ENCODE measurements at regions not wholly inside any gene's neighbourhood (a gene's known extent, or its start where the extent isn't known, plus 50 kb on each side); places are given as distances from the start of the nearest gene placed in this dataset.

- H3K27me3 ChIP-seq = no peaks in the 10 kb centered on the region
- H3K4me3 ChIP-seq = no peak overlapping the region
- H3K36me3 ChIP-seq = no peaks in the 10 kb centered on the region
- no peak overlapping the region for H3K27ac ChIP-seq
- no peak for DNase-seq (ENCODE audit: low read depth in 1 of 2, low spot score in 1 of 2)
- no peaks in the 10 kb centered on the region for H3K9me3 ChIP-seq (ENCODE audit: low read depth)
- no peak for TF ChIP-seq CTCF (IDR thresholded peaks at IDR 0.05; ENCODE audit: low read depth, low read length)
- no peaks in the 10 kb centered on the region for H3K4me1 ChIP-seq (ENCODE audit: low read depth)
Observed at GRCh38 chrX:39928704-39929378, 168.9 kb downstream of the BCOR start.

GRCh38 chrX:39929379-39930025 lies 168.3 kb downstream of the BCOR start:
- H3K27ac ChIP-seq = no peak overlapping the region
- H3K4me3 ChIP-seq = no peak overlapping the region
- H3K27me3 ChIP-seq = no peaks in the 10 kb centered on the region
- H3K9me3 ChIP-seq (ENCODE audit: low read depth) = no peaks in the 10 kb centered on the region
- H3K4me1 ChIP-seq (ENCODE audit: low read depth) = no peaks in the 10 kb centered on the region
- H3K36me3 ChIP-seq = no peaks in the 10 kb centered on the region
- no peak for DNase-seq (ENCODE audit: low read depth in 1 of 2, low spot score in 1 of 2)
- no peak for TF ChIP-seq CTCF (IDR thresholded peaks at IDR 0.05; ENCODE audit: low read depth, low read length)

GRCh38 chrX:39930786-39931528 lies 166.8 kb downstream of the BCOR start:
- Histone ChIP-seq H3K4me3 (no peak overlapping the region), H3K9me3 (ENCODE audit: low read depth) (no peaks in the 10 kb centered on the region), H3K27me3 (no peaks in the 10 kb centered on the region), H3K36me3 (no peaks in the 10 kb centered on the region), H3K27ac (no peak overlapping the region), H3K4me1 (ENCODE audit: low read depth) (no peaks in the 10 kb centered on the region)
- TF ChIP-seq CTCF (IDR thresholded peaks at IDR 0.05; ENCODE audit: low read depth, low read length) = no peak
- DNase-seq (ENCODE audit: low read depth in 1 of 2, low spot score in 1 of 2) = no peak

DNA sequence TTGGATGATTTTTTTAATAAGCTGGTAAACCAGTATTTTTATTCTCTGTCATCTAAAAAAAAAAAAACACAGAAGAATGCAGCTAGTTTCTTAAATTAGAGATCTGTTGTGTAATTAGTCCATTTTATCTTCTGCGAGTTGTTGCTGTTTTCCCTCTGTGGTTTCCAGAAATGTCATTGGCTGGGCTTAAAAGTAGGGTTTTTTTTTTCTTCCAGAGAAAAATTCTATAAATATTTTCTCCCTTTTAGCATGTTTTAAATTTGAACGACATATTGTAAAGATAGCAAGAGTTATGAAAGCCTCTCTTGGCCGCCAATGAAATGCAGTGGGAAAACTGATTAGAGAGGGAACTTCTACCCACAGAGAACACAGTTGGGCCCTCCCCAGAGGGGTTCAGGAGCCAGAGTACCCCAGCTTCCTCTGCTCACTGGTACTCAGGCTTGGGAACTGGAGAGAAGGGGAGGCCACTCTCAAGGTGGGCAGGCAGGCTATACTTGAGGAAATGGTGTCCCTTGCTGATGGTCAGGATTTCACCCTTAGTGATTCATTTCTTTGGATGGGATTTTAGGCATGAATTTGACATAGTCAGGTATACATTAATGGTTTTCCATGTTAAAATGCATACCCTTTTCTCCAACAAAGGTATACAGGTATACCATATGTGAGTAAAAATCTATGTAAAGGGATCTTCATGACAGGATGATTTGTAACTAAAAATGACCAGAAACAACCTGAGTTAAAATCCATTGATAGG lies 166.1 kb downstream of the BCOR start:
- TF ChIP-seq CTCF (IDR thresholded peaks at IDR 0.05; ENCODE audit: low read depth, low read length) = no peak
- H3K4me3 ChIP-seq = no peak overlapping the region
- no peaks in the 10 kb centered on the region for H3K9me3 ChIP-seq (ENCODE audit: low read depth)
- no peak overlapping the region for H3K27ac ChIP-seq
- no peaks in the 10 kb centered on the region for H3K27me3 ChIP-seq
- H3K36me3 ChIP-seq = no peaks in the 10 kb centered on the region
- H3K4me1 ChIP-seq (ENCODE audit: low read depth) = no peaks in the 10 kb centered on the region
- peak in 1 of 2 donors; percentile 64 for DNase-seq (ENCODE audit: low read depth in 1 of 2, low spot score in 1 of 2)

- Histone ChIP-seq H3K36me3 (no peaks in the 10 kb centered on the region), H3K4me3 (no peak overlapping the region), H3K9me3 (ENCODE audit: low read depth) (no peaks in the 10 kb centered on the region), H3K27ac (no peak overlapping the region), H3K4me1 (ENCODE audit: low read depth) (no peaks in the 10 kb centered on the region), H3K27me3 (no peaks in the 10 kb centered on the region)
- DNase-seq (ENCODE audit: low read depth in 1 of 2, low spot score in 1 of 2) = no peak
- no peak for TF ChIP-seq CTCF (IDR thresholded peaks at IDR 0.05; ENCODE audit: low read depth, low read length)
Observed at GRCh38 chrX:39935411-39936064, 162.2 kb downstream of the BCOR start.
